HEK293 (cell line): ENCODE measurements at regions not wholly inside any gene's neighbourhood (a gene's known extent, or its start where the extent isn't known, plus 50 kb on each side); places are given as distances from the start of the nearest gene placed in this dataset.

ENCODE experiments used
- CTCF ChIA-PET: fragments of 350-600 bp; formaldehyde crosslinking; extraction: SDS; loops from one replicate; lab custom pipeline; 2021; ENCODE audit warnings: antibody characterized with exemption; lab: Yijun Ruan, JAX
- POLR2A ChIA-PET: fragments of 300-600 bp; formaldehyde crosslinking; extraction: SDS; loops from one replicate; lab custom pipeline; 2020; ENCODE audit warnings: antibody characterized with exemption, inconsistent platforms; lab: Yijun Ruan, JAX
- H3K27ac ChIP-seq: fragments of 200-500 bp; sonication (Bioruptor generic); 2 replicates; pipeline ENCODE4 v1.5.1; 2014; ENCODE audit warnings: low read depth, low read length, control low read depth, inconsistent platforms; ENCODE audit errors: extremely low read depth
- H3K36me3 ChIP-seq, 2 experiments: fragments of 200-500 bp in 1 of 2; sonication (Bioruptor generic) in 1 of 2; 1 replicate in 1 of 2; 2 replicates in 1 of 2; pipeline ENCODE4 v1.5.1; 2014 to 2017; ENCODE audit warnings: inconsistent platforms in 2 of 2, low read length in 2 of 2; ENCODE audit not compliant: control insufficient read depth in 2 of 2, insufficient read depth in 1 of 2
- H3K4me1 ChIP-seq: fragments of 200-500 bp; sonication (Bioruptor generic); 2 replicates; pipeline ENCODE4 v1.5.1; 2014; ENCODE audit warnings: mild to moderate bottlenecking, low read length, inconsistent platforms; ENCODE audit not compliant: control insufficient read depth, insufficient read depth
- H3K4me3 ChIP-seq: 2 replicates; pipeline ENCODE4 v1.5.1; 2011; ENCODE audit warnings: low read depth, mild to moderate bottlenecking, control low read depth, low read length, moderate library complexity
- H3K9me3 ChIP-seq: fragments of 200-500 bp; sonication (Bioruptor generic); 2 replicates; pipeline ENCODE4 v1.5.1; 2014; ENCODE audit warnings: low read depth, low read length, inconsistent platforms; ENCODE audit not compliant: control insufficient read depth, insufficient read depth
- KLF10 ChIP-seq: fragments of 450-650 bp; IDR thresholded peaks from 2 replicates; pipeline ENCODE4 v1.5.1; 2018; ENCODE audit warnings: missing biosample characterization, mild to moderate bottlenecking, missing genetic modification characterization
- PRDM4 ChIP-seq: fragments of 450-650 bp; formaldehyde crosslinking; IDR thresholded peaks from 2 replicates; pipeline ENCODE4 v1.5.1; 2017; ENCODE audit warnings: missing biosample characterization, missing genetic modification characterization
- ZBTB10 ChIP-seq: fragments of 450-650 bp; formaldehyde crosslinking; IDR thresholded peaks from 2 replicates; pipeline ENCODE4 v1.5.1; 2016; ENCODE audit warnings: missing biosample characterization, missing genetic modification characterization
- ZBTB21 ChIP-seq: fragments of 450-650 bp; formaldehyde crosslinking; IDR thresholded peaks from 2 replicates; pipeline ENCODE4 v1.5.1; 2017; ENCODE audit warnings: missing biosample characterization, missing genetic modification characterization
- ZBTB6 ChIP-seq: fragments of 450-650 bp; formaldehyde crosslinking; IDR thresholded peaks from 2 replicates; pipeline ENCODE4 v1.5.1; 2017; ENCODE audit warnings: missing biosample characterization, missing genetic modification characterization
- ZFP41 ChIP-seq: fragments of 450-650 bp; formaldehyde crosslinking; IDR thresholded peaks from 2 replicates; pipeline ENCODE4 v1.5.1; 2016; ENCODE audit warnings: missing biosample characterization, missing genetic modification characterization, borderline replicate concordance
- ZNF16 ChIP-seq: fragments of 450-650 bp; formaldehyde crosslinking; IDR thresholded peaks from 2 replicates; pipeline ENCODE4 v1.5.1; 2016; ENCODE audit warnings: low read depth, missing biosample characterization, missing genetic modification characterization
- ZNF23 ChIP-seq: fragments of 450-650 bp; formaldehyde crosslinking; IDR thresholded peaks from 2 replicates; pipeline ENCODE4 v1.5.1; 2016; ENCODE audit warnings: missing biosample characterization, missing genetic modification characterization, borderline replicate concordance
- ZNF292 ChIP-seq: fragments of 450-650 bp; formaldehyde crosslinking; IDR thresholded peaks from 2 replicates; pipeline ENCODE4 v1.5.1; 2016; ENCODE audit warnings: low read depth, missing biosample characterization, missing genetic modification characterization, borderline replicate concordance
- ZNF324 ChIP-seq: fragments of 450-650 bp; formaldehyde crosslinking; IDR thresholded peaks from 2 replicates; pipeline ENCODE4 v1.5.1; 2016; ENCODE audit warnings: missing biosample characterization, missing genetic modification characterization
- ZNF391 ChIP-seq: fragments of 450-650 bp; formaldehyde crosslinking; IDR thresholded peaks from 2 replicates; pipeline ENCODE4 v1.5.1; 2016; ENCODE audit warnings: low read depth, missing biosample characterization, missing genetic modification characterization, borderline replicate concordance
- ZNF433 ChIP-seq: fragments of 450-650 bp; formaldehyde crosslinking; IDR thresholded peaks from 2 replicates; pipeline ENCODE4 v1.5.1; 2016; ENCODE audit warnings: missing biosample characterization, missing genetic modification characterization, low read depth
- ZNF510 ChIP-seq: fragments of 450-650 bp; formaldehyde crosslinking; IDR thresholded peaks from 2 replicates; pipeline ENCODE4 v1.5.1; 2018; ENCODE audit warnings: mild to moderate bottlenecking, missing genetic modification characterization, missing biosample characterization; ENCODE audit not compliant: insufficient replicate concordance
- ZNF561 ChIP-seq: fragments of 450-650 bp; IDR thresholded peaks from 2 replicates; pipeline ENCODE4 v1.5.1; 2018; ENCODE audit warnings: missing biosample characterization, missing genetic modification characterization, borderline replicate concordance
- ZNF707 ChIP-seq: fragments of 450-650 bp; formaldehyde crosslinking; IDR thresholded peaks from 2 replicates; pipeline ENCODE4 v1.5.1; 2016; ENCODE audit warnings: missing biosample characterization, missing genetic modification characterization
- ZNF768 ChIP-seq: fragments of 450-650 bp; formaldehyde crosslinking; IDR thresholded peaks from 2 replicates; pipeline ENCODE4 v1.5.1; 2018; ENCODE audit warnings: missing biosample characterization, mild to moderate bottlenecking, missing genetic modification characterization
- TF ChIP-seq, protein P1 (sequence below): fragments of 450-650 bp; formaldehyde crosslinking; IDR thresholded peaks from 2 replicates; pipeline ENCODE4 v1.5.1; 2016; ENCODE audit warnings: missing biosample characterization, missing genetic modification characterization
- TF ChIP-seq, protein P2 (sequence below): fragments of 450-650 bp; formaldehyde crosslinking; IDR thresholded peaks from 2 replicates; pipeline ENCODE4 v1.5.1; 2017; ENCODE audit warnings: missing biosample characterization, missing genetic modification characterization
- TF ChIP-seq, protein P3 (sequence below): fragments of 450-650 bp; formaldehyde crosslinking; IDR thresholded peaks from 2 replicates; pipeline ENCODE4 v1.5.1; 2016; ENCODE audit warnings: missing biosample characterization, missing genetic modification characterization

- Histone ChIP-seq H3K36me3 (no peaks in the 10 kb centered on the region), H3K4me3 (no peak overlapping the region), H3K27ac (no peak overlapping the region), H3K4me1 (no peaks in the 10 kb centered on the region), H3K9me3 (no peaks in the 10 kb centered on the region)
- CTCF ChIA-PET = no interaction called here
- TF ChIP-seq ZNF324 (tag by site-specific recombination) (no peak), KLF10 (no peak), ZFP41 (no peak), ZNF707 (no peak), ZBTB6 (tag by site-specific recombination) (no peak), ZNF16 (tag by site-specific recombination) (no peak), ZBTB21 (tag by site-specific recombination) (no peak), ZNF433 (no peak), ZNF768 (tag by site-specific recombination) (no peak), ZNF23 (no peak), PRDM4 (tag by site-specific recombination) (no peak), ZNF561 (tag by site-specific recombination) (no peak), ZNF510 (tag by site-specific recombination) (no peak), ZNF292 (no peak), ZBTB10 (tag by site-specific recombination) (no peak), ZNF391 (tag by site-specific recombination) (no peak)
- TF ChIP-seq, protein P1, sequence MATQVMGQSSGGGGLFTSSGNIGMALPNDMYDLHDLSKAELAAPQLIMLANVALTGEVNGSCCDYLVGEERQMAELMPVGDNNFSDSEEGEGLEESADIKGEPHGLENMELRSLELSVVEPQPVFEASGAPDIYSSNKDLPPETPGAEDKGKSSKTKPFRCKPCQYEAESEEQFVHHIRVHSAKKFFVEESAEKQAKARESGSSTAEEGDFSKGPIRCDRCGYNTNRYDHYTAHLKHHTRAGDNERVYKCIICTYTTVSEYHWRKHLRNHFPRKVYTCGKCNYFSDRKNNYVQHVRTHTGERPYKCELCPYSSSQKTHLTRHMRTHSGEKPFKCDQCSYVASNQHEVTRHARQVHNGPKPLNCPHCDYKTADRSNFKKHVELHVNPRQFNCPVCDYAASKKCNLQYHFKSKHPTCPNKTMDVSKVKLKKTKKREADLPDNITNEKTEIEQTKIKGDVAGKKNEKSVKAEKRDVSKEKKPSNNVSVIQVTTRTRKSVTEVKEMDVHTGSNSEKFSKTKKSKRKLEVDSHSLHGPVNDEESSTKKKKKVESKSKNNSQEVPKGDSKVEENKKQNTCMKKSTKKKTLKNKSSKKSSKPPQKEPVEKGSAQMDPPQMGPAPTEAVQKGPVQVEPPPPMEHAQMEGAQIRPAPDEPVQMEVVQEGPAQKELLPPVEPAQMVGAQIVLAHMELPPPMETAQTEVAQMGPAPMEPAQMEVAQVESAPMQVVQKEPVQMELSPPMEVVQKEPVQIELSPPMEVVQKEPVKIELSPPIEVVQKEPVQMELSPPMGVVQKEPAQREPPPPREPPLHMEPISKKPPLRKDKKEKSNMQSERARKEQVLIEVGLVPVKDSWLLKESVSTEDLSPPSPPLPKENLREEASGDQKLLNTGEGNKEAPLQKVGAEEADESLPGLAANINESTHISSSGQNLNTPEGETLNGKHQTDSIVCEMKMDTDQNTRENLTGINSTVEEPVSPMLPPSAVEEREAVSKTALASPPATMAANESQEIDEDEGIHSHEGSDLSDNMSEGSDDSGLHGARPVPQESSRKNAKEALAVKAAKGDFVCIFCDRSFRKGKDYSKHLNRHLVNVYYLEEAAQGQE (tag by site-specific recombination) = no peak
- TF ChIP-seq, protein P2, sequence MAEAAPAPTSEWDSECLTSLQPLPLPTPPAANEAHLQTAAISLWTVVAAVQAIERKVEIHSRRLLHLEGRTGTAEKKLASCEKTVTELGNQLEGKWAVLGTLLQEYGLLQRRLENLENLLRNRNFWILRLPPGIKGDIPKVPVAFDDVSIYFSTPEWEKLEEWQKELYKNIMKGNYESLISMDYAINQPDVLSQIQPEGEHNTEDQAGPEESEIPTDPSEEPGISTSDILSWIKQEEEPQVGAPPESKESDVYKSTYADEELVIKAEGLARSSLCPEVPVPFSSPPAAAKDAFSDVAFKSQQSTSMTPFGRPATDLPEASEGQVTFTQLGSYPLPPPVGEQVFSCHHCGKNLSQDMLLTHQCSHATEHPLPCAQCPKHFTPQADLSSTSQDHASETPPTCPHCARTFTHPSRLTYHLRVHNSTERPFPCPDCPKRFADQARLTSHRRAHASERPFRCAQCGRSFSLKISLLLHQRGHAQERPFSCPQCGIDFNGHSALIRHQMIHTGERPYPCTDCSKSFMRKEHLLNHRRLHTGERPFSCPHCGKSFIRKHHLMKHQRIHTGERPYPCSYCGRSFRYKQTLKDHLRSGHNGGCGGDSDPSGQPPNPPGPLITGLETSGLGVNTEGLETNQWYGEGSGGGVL (tag by site-specific recombination) = no peak
- TF ChIP-seq, protein P3, sequence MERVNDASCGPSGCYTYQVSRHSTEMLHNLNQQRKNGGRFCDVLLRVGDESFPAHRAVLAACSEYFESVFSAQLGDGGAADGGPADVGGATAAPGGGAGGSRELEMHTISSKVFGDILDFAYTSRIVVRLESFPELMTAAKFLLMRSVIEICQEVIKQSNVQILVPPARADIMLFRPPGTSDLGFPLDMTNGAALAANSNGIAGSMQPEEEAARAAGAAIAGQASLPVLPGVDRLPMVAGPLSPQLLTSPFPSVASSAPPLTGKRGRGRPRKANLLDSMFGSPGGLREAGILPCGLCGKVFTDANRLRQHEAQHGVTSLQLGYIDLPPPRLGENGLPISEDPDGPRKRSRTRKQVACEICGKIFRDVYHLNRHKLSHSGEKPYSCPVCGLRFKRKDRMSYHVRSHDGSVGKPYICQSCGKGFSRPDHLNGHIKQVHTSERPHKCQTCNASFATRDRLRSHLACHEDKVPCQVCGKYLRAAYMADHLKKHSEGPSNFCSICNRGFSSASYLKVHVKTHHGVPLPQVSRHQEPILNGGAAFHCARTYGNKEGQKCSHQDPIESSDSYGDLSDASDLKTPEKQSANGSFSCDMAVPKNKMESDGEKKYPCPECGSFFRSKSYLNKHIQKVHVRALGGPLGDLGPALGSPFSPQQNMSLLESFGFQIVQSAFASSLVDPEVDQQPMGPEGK = no peak
- TF ChIP-seq, all 188 proteins: peak for 0
- POLR2A ChIA-PET = no interaction called here
Measured at GRCh38 chr1:2878591-2878990, 77.1 kb upstream of the TTC34 start.
